Astrocyte (in vitro differentiated cells and primary cell): ENCODE measurements at regions not wholly inside any gene's neighbourhood (a gene's known extent, or its start where the extent isn't known, plus 50 kb on each side); places are given as distances from the start of the nearest gene placed in this dataset.

Experiments
- DNase-seq: peaks from one replicate; pipeline ENCODE4 v3.0.0-alpha.2; 2010; ENCODE audit warnings: low read depth
- FAIRE-seq: peaks from 2 replicates; lab custom pipeline; 2011; peaks lifted over from hg19 to GRCh38; lab: Jason Lieb, UNC
- H2AFZ ChIP-seq: 2 replicates; pipeline ENCODE4 v1.6.0; 2012; ENCODE audit warnings: low read depth, low read length, inconsistent platforms
- H3K27ac ChIP-seq: 2 replicates; pipeline ENCODE4 v1.5.1; 2011; ENCODE audit warnings: low read depth, low read length, inconsistent platforms
- H3K27me3 ChIP-seq: 2 replicates; pipeline ENCODE4 v1.6.0; 2011; ENCODE audit warnings: low read length, inconsistent platforms; ENCODE audit not compliant: insufficient read depth
- H3K36me3 ChIP-seq: 2 replicates; pipeline ENCODE4 v1.5.1; 2011; ENCODE audit warnings: low read length, inconsistent platforms; ENCODE audit not compliant: insufficient read depth
- H3K4me1 ChIP-seq: 2 replicates; pipeline ENCODE4 v1.5.1; 2011; ENCODE audit warnings: low read length, inconsistent platforms; ENCODE audit not compliant: insufficient read depth
- H3K4me2 ChIP-seq: 2 replicates; pipeline ENCODE4 v1.6.0; 2012; ENCODE audit warnings: low read length, inconsistent platforms
- H3K4me3 ChIP-seq: 2 replicates; pipeline ENCODE4 v1.5.1; 2011; ENCODE audit warnings: low read depth, mild to moderate bottlenecking, low read length, inconsistent platforms; ENCODE audit not compliant: insufficient read depth
- H3K79me2 ChIP-seq: 2 replicates; pipeline ENCODE4 v1.6.0; 2012; ENCODE audit warnings: mild to moderate bottlenecking, low read length, inconsistent platforms; ENCODE audit not compliant: insufficient read depth
- H3K9ac ChIP-seq: 2 replicates; pipeline ENCODE4 v1.6.0; 2012; ENCODE audit warnings: mild to moderate bottlenecking, low read length, inconsistent platforms
- H3K9me3 ChIP-seq: 2 replicates; pipeline ENCODE4 v1.5.1; 2012; ENCODE audit warnings: low read depth, mild to moderate bottlenecking, low read length, inconsistent platforms; ENCODE audit not compliant: insufficient read depth
- H4K20me1 ChIP-seq: 2 replicates; pipeline ENCODE4 v1.6.0; 2012; ENCODE audit warnings: low read length, inconsistent platforms; ENCODE audit not compliant: insufficient read depth
- H3K27ac Mint-ChIP-seq: one replicate; pipeline ENCODE4 v1.8.0; 2021; ENCODE audit warnings: mild to moderate bottlenecking, mixed read lengths; ENCODE audit not compliant: unreplicated experiment
- H3K27me3 Mint-ChIP-seq: one replicate; pipeline ENCODE4 v1.8.0; 2021; ENCODE audit warnings: low read depth, mixed read lengths; ENCODE audit not compliant: unreplicated experiment
- H3K36me3 Mint-ChIP-seq: one replicate; pipeline ENCODE4 v1.8.0; 2021; ENCODE audit warnings: low read depth, mixed read lengths; ENCODE audit not compliant: unreplicated experiment
- H3K4me1 Mint-ChIP-seq: one replicate; pipeline ENCODE4 v1.8.0; 2021; ENCODE audit warnings: low read depth, mixed read lengths; ENCODE audit not compliant: unreplicated experiment
- H3K4me3 Mint-ChIP-seq: one replicate; pipeline ENCODE4 v1.8.0; 2021; ENCODE audit warnings: mild to moderate bottlenecking, moderate library complexity, mixed read lengths; ENCODE audit not compliant: unreplicated experiment
- H3K9me3 Mint-ChIP-seq: one replicate; pipeline ENCODE4 v1.8.0; 2021; ENCODE audit warnings: mild to moderate bottlenecking, mixed read lengths; ENCODE audit not compliant: unreplicated experiment
- CTCF ChIP-seq: IDR thresholded peaks from 2 replicates; pipeline ENCODE4 v1.5.1; 2011; ENCODE audit warnings: low read depth, mild to moderate bottlenecking, inconsistent platforms, low read length, moderate library complexity; ENCODE audit not compliant: insufficient read depth
- EZH2 ChIP-seq: IDR thresholded peaks from 2 replicates; pipeline ENCODE4 v1.6.1; 2012; ENCODE audit warnings: mild to moderate bottlenecking, low read length, inconsistent platforms; ENCODE audit not compliant: insufficient read depth

GRCh38 chr10:130555411-130555750, 419.2 kb downstream of the GLRX3 start:
- Histone ChIP-seq H3K4me3 (no peak overlapping the region), H2AFZ (no peak overlapping the region), H3K4me1 (no peaks in the 10 kb centered on the region), H3K36me3 (no peaks in the 10 kb centered on the region), H3K4me2 (no peak overlapping the region), H4K20me1 (no peaks in the 10 kb centered on the region), H3K79me2 (no peaks in the 10 kb centered on the region), H3K9ac (no peak overlapping the region), H3K27ac (no peak overlapping the region), H3K9me3 (peaks cover 3% of the 10 kb centered on the region), H3K27me3 (no peaks in the 10 kb centered on the region)
- DNase-seq = no peak
- peaks cover 30% of the 10 kb centered on the region for H3K9me3 Mint-ChIP-seq
- TF ChIP-seq CTCF (no peak), EZH2 (no peak)
- no peak for FAIRE-seq
- H3K27ac Mint-ChIP-seq = no peak overlapping the region
- no peak overlapping the region for H3K4me3 Mint-ChIP-seq
- H3K4me1 Mint-ChIP-seq = no peaks in the 10 kb centered on the region
- H3K36me3 Mint-ChIP-seq = no peaks in the 10 kb centered on the region
- H3K27me3 Mint-ChIP-seq = peaks cover 2% of the 10 kb centered on the region

DNA sequence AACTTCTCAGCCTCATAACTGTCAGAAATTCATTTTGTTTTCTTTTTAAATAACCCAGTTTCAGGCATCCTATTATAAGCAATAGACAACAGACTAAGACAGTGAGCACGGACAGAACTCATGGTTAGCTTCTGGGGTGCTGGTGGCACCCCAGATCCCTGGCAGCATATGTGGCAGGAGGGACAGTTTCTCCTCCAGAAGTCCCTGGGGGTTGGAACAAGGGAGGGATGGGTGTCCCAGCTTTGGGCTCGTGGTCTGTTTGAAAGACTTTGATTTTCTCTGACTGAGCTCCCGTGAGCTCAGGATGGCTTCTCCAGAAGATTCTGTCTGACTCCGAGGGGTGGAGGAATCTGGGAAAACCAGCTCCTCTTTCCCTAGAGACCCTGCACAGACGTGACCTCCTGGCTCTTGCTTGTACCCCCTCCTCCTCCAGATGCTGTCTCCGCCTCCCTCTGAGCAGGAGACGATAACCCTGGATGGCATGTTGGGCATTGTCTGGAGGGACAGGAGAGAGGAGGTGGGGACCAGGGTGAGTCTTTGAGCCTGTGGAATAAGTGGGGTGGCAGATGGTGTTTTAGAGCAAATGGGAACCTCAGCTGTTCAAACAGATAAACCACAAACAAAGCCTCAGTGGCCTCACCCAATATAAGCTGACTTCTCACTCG, 421.1 kb downstream of the GLRX3 start:
- H3K79me2 ChIP-seq = no peaks in the 10 kb centered on the region
- H3K9me3 ChIP-seq = peaks cover 3% of the 10 kb centered on the region
- H3K27ac ChIP-seq = no peak overlapping the region
- peaks cover 2% of the 10 kb centered on the region for H3K27me3 Mint-ChIP-seq
- no peaks in the 10 kb centered on the region for H3K4me1 Mint-ChIP-seq
- H3K9me3 Mint-ChIP-seq = peaks cover 24% of the 10 kb centered on the region
- H4K20me1 ChIP-seq = no peaks in the 10 kb centered on the region
- DNase-seq (no peak), FAIRE-seq (no peak)
- no peaks in the 10 kb centered on the region for H3K4me1 ChIP-seq
- no peaks in the 10 kb centered on the region for H3K36me3 Mint-ChIP-seq
- TF ChIP-seq CTCF (no peak), EZH2 (no peak)
- no peak overlapping the region for H3K9ac ChIP-seq
- H3K27me3 ChIP-seq = no peaks in the 10 kb centered on the region
- no peak overlapping the region for H3K4me3 Mint-ChIP-seq
- H3K27ac Mint-ChIP-seq = no peak overlapping the region
- no peaks in the 10 kb centered on the region for H3K36me3 ChIP-seq
- H3K4me3 ChIP-seq = no peak overlapping the region
- no peak overlapping the region for H2AFZ ChIP-seq
- no peak overlapping the region for H3K4me2 ChIP-seq

DNA sequence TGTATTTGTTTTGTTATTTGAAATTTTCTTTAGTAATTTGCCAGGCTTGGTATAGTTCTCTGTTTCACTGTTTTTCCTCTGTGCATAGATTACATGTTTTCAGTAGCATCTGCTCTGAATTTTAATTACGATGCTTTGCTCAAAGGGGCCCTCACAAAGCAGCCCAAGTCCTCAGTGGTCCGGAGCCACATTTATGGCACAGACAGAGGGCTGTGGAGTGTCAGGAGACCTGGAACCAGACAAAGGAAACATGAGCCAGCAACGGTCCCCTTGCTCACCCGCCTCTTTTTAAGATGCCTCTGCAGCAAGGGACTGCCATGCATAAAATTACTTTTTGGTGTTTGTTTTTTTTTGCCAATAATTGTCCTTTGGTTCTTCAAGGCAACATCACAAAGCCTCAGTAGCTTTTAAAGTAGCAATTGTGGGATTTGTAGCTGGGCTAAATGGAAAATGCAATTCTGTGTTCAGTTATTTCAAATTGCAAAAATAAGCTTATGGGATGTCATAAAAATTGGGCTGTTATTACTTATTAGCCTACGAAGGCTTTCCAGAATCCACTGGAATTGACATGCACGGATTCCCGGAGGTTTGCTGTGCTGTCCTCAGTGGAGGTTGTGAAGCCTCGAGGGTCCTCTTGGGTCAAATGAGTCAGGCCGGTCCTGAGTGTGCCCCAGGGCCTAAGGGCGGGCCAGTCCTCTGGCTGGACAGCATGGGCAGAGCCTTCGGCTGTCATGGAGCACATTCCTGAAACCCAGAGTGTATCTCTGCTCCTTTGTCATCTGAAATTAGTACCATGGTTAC, 422.8 kb downstream of the GLRX3 start:
- H3K27me3 Mint-ChIP-seq = peaks cover 2% of the 10 kb centered on the region
- no peak overlapping the region for H3K4me3 Mint-ChIP-seq
- H3K4me1 Mint-ChIP-seq = no peaks in the 10 kb centered on the region
- no peaks in the 10 kb centered on the region for H3K4me1 ChIP-seq
- no peaks in the 10 kb centered on the region for H3K36me3 Mint-ChIP-seq
- H3K27me3 ChIP-seq = no peaks in the 10 kb centered on the region
- H3K9me3 Mint-ChIP-seq = peaks cover 24% of the 10 kb centered on the region
- no peaks in the 10 kb centered on the region for H3K36me3 ChIP-seq
- no peak overlapping the region for H3K27ac ChIP-seq
- no peak overlapping the region for H3K9ac ChIP-seq
- no peaks in the 10 kb centered on the region for H4K20me1 ChIP-seq
- no peak overlapping the region for H3K4me2 ChIP-seq
- no peaks in the 10 kb centered on the region for H3K79me2 ChIP-seq
- no peak overlapping the region for H2AFZ ChIP-seq
- DNase-seq = no peak
- H3K9me3 ChIP-seq = peaks cover 3% of the 10 kb centered on the region
- no peak for TF ChIP-seq CTCF
- no peak for TF ChIP-seq EZH2
- H3K27ac Mint-ChIP-seq = no peak overlapping the region
- no peak overlapping the region for H3K4me3 ChIP-seq
- no peak for FAIRE-seq
